Subcutaneous abdominal adipose tissue (tissue), 5 donors: ENCODE measurements at regions not wholly inside any gene's neighbourhood (a gene's known extent, or its start where the extent isn't known, plus 50 kb on each side); places are given as distances from the start of the nearest gene placed in this dataset.

Source experiments
- H3K27ac ChIP-seq: one replicate; pipeline ENCODE4 v1.7.0; 2013; ENCODE audit warnings: low read depth, mild to moderate bottlenecking, inconsistent platforms, low read length, moderate library complexity
- H3K27me3 ChIP-seq, 5 donors: one replicate each; pipeline ENCODE4 v1.7.0; 2013; ENCODE audit warnings: low read length in 5 of 5, inconsistent platforms in 1 of 5; ENCODE audit not compliant: control insufficient read depth in 5 of 5, insufficient read depth in 4 of 5
- H3K36me3 ChIP-seq, 5 donors: one replicate each; pipeline ENCODE4 v1.7.0; 2013; ENCODE audit warnings: low read length in 5 of 5; ENCODE audit not compliant: control insufficient read depth in 5 of 5, insufficient read depth in 5 of 5
- H3K4me1 ChIP-seq, 5 donors: one replicate each; pipeline ENCODE4 v1.7.0; 2013; ENCODE audit warnings: low read length in 5 of 5, mild to moderate bottlenecking in 3 of 5, moderate library complexity in 1 of 5; ENCODE audit not compliant: control insufficient read depth in 5 of 5, insufficient read depth in 5 of 5
- H3K4me3 ChIP-seq, 5 donors: one replicate each; pipeline ENCODE4 v1.7.0; 2013; ENCODE audit warnings: low read length in 5 of 5, low read depth in 1 of 5
- H3K9ac ChIP-seq, 5 donors: one replicate each; pipeline ENCODE4 v1.7.0; 2013; ENCODE audit warnings: low read length in 5 of 5, mild to moderate bottlenecking in 4 of 5, moderate library complexity in 3 of 5
- H3K9me3 ChIP-seq, 5 donors: one replicate each; pipeline ENCODE4 v1.7.0; 2013; ENCODE audit warnings: low read length in 5 of 5; ENCODE audit not compliant: control insufficient read depth in 5 of 5
- donor health status: healthy.
- donor health status: healthy.
- donor health status: healthy.
- donor health status: healthy.
- donor health status: healthy.

DNA sequence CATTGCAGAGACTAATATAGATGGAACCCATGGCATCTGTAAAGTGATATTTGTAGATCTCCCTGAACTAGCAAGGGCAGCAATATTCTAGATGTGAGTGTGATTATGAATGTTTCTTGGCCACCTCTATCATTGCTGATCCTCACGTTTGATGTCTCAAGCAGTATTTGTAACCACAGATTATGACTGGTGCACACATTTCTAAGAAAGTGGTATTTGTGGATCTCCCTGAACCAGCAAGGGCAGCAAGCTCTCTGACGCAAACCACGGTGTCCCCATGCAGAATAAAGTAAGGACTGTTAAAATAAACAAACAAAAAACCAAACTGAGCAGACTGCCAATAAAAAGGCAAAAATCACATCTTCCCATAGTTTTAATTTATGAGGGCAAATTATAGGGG lies 301.3 kb downstream of the CSNK1G3 start:
- no peaks in the 10 kb centered on the region for H3K27me3 ChIP-seq
- H3K4me3 ChIP-seq = no peak overlapping the region
- H3K36me3 ChIP-seq = no peaks in the 10 kb centered on the region
- peaks cover 4 to 45% (median 21%) of the 10 kb centered on the region in 5 donors for H3K4me1 ChIP-seq
- no peaks in the 10 kb centered on the region for H3K9me3 ChIP-seq
- no peak overlapping the region for H3K9ac ChIP-seq
- H3K27ac ChIP-seq = no peak overlapping the region

DNA sequence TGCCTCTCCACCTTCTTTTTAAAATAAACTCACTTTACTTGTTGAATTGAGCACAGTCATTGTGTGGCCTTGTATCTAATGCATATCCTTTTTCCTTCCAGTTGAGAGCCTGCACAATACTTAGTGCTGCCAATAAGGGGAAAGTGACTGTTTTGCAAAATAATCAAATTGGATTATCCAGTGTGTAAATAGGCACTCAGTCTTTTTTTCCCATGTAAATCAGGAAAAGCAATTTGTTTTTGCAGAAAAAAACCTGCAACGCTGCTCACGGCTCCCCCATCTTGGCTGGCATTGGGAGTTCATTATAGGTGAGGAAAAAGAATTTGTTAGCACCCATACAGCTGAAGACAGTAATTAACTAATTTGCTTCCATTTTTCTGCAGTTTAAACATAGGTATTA lies 299.9 kb downstream of the CSNK1G3 start:
- Histone ChIP-seq H3K4me1 (peaks cover 4 to 45% (median 21%) of the 10 kb centered on the region in 5 donors), H3K36me3 (no peaks in the 10 kb centered on the region), H3K27ac (no peak overlapping the region), H3K9me3 (no peaks in the 10 kb centered on the region), H3K4me3 (no peak overlapping the region), H3K27me3 (no peaks in the 10 kb centered on the region), H3K9ac (no peak overlapping the region)

DNA sequence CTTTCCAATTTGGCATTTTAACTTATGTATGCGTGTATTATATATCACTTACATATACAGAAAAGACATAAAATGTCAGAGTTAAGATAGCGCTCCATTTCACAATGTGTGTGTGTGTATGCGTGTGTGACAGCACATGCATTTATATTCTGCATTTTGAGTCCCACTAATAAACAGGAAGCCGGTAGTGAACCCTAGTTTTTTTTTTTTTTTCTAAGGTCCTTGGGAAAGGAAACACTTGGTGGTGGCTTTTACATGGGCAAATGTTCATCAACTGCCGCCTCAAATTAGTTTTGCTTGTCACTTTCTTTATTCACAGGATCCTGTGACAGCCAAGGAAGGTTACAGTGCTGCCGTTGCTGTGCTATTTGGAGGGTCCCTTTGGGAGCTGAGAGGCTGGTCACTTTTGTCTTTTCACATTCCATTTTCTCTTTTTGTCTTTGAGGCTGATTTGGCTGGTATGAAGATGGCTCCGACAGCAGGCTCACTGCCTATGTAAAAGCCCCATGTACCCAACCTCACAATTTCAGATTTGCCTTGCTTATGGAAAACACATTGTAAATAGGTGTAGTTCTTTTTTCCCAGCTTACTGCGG lies 298.9 kb downstream of the CSNK1G3 start:
- peaks cover 4 to 45% (median 21%) of the 10 kb centered on the region in 5 donors for H3K4me1 ChIP-seq
- H3K27me3 ChIP-seq = no peaks in the 10 kb centered on the region
- no peak overlapping the region for H3K9ac ChIP-seq
- H3K4me3 ChIP-seq = no peak overlapping the region
- no peaks in the 10 kb centered on the region for H3K9me3 ChIP-seq
- no peaks in the 10 kb centered on the region for H3K36me3 ChIP-seq
- H3K27ac ChIP-seq = no peak overlapping the region

DNA sequence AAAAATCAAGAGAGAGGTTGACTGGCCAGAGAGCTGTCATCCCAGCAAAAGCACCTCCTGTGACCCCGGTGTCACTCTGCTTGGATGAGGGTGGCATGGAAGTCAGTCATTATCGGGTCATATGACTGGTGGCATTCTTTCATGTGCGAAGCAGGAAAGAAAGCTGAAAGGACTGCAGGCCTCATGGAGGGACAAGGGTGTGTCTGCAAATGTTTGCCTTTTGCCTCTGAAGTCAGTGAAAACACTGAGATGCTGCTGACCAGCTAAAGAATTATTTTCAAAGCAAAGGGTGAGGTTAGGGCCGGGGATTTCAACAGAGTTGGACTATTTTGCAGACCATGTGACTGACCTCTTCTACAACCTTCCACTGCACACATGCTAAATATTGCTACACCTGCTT lies 298.3 kb downstream of the CSNK1G3 start:
- Histone ChIP-seq H3K27me3 (no peaks in the 10 kb centered on the region), H3K36me3 (no peaks in the 10 kb centered on the region), H3K9ac (no peak overlapping the region), H3K27ac (no peak overlapping the region), H3K9me3 (no peaks in the 10 kb centered on the region), H3K4me3 (no peak overlapping the region), H3K4me1 (peaks cover 4 to 45% (median 21%) of the 10 kb centered on the region in 5 donors)

DNA sequence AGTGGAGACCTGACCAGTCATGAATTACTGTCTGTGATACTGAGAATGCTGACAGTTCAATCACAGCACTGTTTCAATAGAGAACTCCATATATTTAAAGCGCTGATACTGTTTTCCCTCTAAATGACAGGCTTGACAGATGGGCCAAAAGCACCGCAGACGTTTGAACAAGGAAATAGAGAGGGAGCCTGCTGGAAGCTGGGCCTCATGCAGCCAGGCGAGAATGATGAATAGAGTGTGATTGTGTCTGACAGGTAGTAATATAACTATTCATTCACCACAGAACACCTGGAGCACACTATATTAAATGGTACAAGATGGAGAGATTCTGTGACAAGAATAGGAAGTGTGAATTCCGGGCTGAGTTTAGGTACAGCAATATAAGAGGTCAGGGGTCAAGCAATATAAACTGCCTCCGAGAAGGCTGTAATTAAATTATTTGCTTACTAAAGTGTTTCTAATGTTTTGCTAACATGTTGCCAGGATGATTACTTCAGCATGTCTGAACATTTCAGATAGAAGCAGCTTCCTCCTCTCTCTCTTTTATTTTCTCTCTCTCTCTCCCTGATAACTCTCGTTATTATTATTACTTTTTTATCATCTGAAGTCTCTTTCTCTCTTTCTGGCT lies 297.7 kb downstream of the CSNK1G3 start:
- Histone ChIP-seq H3K4me3 (no peak overlapping the region), H3K27me3 (no peaks in the 10 kb centered on the region), H3K4me1 (peaks cover 4 to 42% (median 21%) of the 10 kb centered on the region in 5 donors), H3K9me3 (no peaks in the 10 kb centered on the region), H3K27ac (no peak overlapping the region), H3K36me3 (no peaks in the 10 kb centered on the region), H3K9ac (no peak overlapping the region)

DNA sequence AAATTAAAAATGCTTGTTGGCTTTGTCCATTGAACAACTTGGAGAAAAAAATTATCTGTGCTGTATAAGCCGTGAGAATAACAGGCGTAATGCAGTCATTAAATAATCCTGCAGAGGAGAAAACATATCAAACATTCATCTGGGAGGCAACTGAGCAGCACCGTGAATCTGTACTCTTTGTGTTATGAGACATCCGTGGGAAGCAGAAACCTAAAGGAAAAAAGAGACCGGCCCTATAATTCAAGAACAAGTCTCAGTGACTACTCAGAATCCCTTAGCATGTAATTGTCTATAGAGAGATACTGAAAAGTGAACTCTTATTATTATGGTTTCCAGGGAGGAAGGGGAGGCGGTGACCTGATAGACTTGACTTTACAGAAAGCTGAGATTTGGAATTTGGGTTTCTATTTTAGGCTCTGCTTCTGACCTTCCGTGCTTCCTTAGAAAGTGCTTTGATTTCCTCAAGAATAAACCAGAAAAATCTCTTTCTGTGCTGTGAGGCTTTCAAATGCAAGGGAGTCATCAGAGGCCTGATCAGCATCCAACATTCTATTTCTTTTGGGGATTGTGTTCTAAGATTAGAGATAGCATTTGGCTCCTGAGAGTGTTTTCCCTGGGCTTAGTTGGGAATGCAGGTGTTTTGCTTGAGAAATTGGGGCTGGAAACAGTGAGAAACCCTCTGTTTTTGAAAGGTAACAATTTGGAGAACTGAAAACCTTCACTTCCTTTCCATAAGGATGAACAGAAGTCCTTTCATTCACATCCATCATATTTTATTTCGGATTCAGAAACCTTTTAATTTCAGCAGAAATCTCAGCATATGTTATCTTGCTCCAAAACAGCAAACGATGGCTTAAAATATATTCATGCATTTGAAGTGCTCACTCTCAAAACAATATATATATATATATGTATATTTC lies 296.7 kb downstream of the CSNK1G3 start:
- no peak overlapping the region for H3K27ac ChIP-seq
- H3K9ac ChIP-seq = no peak overlapping the region
- no peak overlapping the region for H3K4me3 ChIP-seq
- H3K9me3 ChIP-seq = no peaks in the 10 kb centered on the region
- H3K27me3 ChIP-seq = no peaks in the 10 kb centered on the region
- H3K4me1 ChIP-seq = peaks cover 4 to 36% (median 21%) of the 10 kb centered on the region in 5 donors
- no peaks in the 10 kb centered on the region for H3K36me3 ChIP-seq

DNA sequence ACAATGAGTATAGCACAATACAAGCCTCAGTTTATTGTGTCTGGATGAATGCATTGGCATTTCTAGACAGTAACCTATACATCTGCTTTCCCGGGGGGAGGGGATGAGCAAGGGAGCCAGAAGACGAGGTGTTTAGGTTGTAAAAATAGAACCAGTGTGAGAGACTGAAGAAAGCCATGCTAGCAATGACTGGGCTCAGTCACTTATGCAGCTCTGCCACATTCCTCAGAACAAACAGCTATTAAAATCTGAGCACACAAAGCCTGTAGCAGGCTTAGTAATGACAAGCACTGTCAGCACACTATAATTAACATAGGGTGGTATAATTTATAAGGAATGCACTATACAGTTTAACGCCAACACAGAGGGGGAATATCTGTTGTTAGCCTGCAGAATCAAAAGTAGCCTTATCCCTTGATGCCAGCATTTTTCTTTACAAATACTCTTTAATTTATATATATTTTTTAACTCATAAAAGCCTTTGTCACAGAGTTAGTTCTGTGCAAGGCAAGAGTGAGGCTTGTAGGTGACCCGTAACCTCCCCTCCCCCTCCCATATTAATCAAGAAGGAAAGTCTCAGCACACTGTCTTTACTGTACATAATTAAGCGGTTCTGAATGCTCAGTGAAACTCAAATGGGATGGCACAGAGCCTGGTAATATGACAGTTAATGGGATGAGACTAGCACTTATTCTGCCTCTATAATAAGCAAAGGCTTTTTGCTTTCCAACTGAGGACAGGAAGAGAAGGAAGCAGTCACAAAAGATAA lies 295.4 kb downstream of the CSNK1G3 start:
- Histone ChIP-seq H3K36me3 (no peaks in the 10 kb centered on the region), H3K9me3 (no peaks in the 10 kb centered on the region), H3K27me3 (no peaks in the 10 kb centered on the region), H3K27ac (no peak overlapping the region), H3K4me1 (peaks cover 4 to 35% (median 21%) of the 10 kb centered on the region in 5 donors), H3K9ac (no peak overlapping the region), H3K4me3 (no peak overlapping the region)

DNA sequence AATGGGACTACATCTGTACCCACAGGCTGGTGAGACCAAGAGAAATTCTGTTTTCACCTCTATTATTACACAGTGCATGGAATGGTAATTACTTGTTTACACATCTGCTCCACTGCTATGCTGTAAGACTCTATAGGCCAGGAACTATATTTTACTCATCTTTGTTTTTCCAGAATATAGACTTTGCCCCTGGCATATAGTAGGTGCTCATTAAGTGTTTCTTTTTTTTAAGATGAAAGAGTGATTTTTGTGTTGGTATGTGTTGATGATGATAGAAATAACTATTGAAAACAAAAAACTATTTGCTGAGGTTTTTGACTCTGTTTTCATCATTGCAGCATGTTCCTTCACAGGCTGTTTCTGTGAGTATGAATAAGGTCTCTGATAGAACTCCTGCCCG lies 294.7 kb downstream of the CSNK1G3 start:
- H3K36me3 ChIP-seq = no peaks in the 10 kb centered on the region
- no peak overlapping the region for H3K9ac ChIP-seq
- H3K4me1 ChIP-seq = peaks cover 4 to 30% (median 17%) of the 10 kb centered on the region in 5 donors
- no peaks in the 10 kb centered on the region for H3K9me3 ChIP-seq
- H3K4me3 ChIP-seq = no peak overlapping the region
- H3K27ac ChIP-seq = no peak overlapping the region
- H3K27me3 ChIP-seq = no peaks in the 10 kb centered on the region

DNA sequence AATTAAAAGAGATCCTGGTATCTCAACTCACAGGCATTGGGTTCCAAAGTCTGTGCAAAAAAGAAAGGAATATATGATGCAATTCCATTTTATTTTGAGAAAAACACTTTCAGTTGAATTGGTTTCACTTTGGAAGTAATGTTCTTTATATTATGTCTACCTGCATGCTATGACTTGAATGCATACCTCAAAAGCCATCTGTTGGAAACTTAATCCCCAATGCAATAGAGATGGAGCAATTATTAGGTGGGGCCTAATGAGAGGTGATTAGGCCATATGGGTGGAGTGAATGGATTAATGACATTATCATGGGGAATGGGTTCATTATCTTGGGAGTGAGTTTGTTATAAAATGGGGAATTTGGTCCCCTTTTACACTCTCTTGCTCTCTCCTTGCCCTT lies 293.3 kb downstream of the CSNK1G3 start:
- no peak overlapping the region for H3K9ac ChIP-seq
- peaks cover 0 to 16% (median 7%) of the 10 kb centered on the region in 5 donors for H3K4me1 ChIP-seq
- no peaks in the 10 kb centered on the region for H3K36me3 ChIP-seq
- H3K9me3 ChIP-seq = no peaks in the 10 kb centered on the region
- no peak overlapping the region for H3K4me3 ChIP-seq
- H3K27me3 ChIP-seq = no peaks in the 10 kb centered on the region
- H3K27ac ChIP-seq = no peak overlapping the region
